ENCODE measurements at regions not wholly inside any gene's neighbourhood (a gene's known extent, or its start where the extent isn't known, plus 50 kb on each side); places are given as distances from the start of the nearest gene placed in this dataset.

DNA sequence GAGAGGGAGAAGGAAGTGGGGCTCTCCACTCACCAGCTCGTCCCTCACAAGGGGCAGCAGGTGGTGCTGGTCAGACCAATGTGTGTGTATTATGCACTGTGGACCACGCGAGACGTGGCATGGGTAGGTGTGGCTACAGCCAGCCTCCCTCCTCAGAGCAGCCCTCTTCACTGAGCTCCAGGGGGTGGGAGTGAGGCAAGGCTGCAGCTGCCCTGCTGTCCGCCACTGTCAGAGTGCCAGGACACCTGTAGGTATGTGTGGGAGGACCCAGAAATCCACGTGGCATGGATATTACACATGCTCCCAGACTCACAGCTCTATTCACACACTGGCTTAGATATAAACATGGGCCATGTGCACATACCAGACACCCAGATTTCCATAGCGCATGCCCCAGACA, 90.3 kb downstream of the VEGFA start:
- TF ChIP-seq, protein P1, sequence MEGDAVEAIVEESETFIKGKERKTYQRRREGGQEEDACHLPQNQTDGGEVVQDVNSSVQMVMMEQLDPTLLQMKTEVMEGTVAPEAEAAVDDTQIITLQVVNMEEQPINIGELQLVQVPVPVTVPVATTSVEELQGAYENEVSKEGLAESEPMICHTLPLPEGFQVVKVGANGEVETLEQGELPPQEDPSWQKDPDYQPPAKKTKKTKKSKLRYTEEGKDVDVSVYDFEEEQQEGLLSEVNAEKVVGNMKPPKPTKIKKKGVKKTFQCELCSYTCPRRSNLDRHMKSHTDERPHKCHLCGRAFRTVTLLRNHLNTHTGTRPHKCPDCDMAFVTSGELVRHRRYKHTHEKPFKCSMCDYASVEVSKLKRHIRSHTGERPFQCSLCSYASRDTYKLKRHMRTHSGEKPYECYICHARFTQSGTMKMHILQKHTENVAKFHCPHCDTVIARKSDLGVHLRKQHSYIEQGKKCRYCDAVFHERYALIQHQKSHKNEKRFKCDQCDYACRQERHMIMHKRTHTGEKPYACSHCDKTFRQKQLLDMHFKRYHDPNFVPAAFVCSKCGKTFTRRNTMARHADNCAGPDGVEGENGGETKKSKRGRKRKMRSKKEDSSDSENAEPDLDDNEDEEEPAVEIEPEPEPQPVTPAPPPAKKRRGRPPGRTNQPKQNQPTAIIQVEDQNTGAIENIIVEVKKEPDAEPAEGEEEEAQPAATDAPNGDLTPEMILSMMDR (IDR thresholded peaks at IDR 0.05): no peak
- TF ChIP-seq POLR2A (IDR thresholded peaks at IDR 0.05): no peak
